ENCODE measurements at regions not wholly inside any gene's neighbourhood (a gene's known extent, or its start where the extent isn't known, plus 50 kb on each side); places are given as distances from the start of the nearest gene placed in this dataset.
"Not testable (repeated sequence)": the region's sequence is repeated elsewhere in the genome, so short reads cannot be mapped to it uniquely, and the experiment has no call there.

DNA sequence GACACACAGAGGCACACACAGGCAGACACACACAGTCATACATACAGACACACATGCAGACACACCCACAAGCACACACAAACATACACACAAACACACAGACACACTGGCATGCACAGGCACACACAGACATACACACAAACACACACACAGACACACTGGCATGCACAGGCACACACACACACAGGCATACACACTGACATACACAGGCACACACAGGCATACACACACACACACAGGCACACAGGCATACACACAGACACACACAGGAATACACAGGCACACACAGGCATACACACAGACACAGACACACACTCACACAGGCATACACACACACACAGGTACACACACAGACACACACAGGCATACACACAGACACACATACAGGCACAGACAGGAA, 340.7 kb upstream of the VSTM2A start:
- no peaks in the 10 kb centered on the region for H3K27me3 Mint-ChIP-seq
- TF ChIP-seq CTCF (IDR thresholded peaks at IDR 0.05; ENCODE audit: unreplicated experiment): no peak
- H3K27ac Mint-ChIP-seq: no peak overlapping the region
- no peak for DNase-seq (ENCODE audit: low spot score, unreplicated experiment)
- peaks cover 2% of the 10 kb centered on the region for H3K9me3 Mint-ChIP-seq (ENCODE audit: low read depth)
- H3K36me3 Mint-ChIP-seq (ENCODE audit: insufficient read depth): no peaks in the 10 kb centered on the region
- H3K4me3 Mint-ChIP-seq (ENCODE audit: low read depth): no peak overlapping the region
- no peaks in the 10 kb centered on the region for H3K4me1 Mint-ChIP-seq (ENCODE audit: low read depth)

DNA sequence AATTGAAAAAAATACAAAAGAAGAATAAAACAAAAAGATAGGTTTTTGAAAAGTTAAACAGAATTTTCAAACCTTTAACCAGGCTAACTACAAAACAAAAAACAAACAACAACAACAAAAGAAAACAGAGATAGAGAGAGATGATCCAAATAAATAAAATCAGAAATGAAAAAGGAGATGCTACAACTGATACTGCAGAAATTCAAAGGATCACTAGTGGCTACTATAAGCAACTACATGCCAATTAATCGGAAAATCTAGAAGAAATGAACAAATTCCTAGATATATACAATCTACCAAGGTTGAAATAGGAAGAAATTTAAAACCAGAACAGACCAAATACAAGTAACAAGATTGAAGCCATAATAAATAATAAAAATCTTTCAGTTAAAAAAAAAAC, 326.8 kb upstream of the VSTM2A start:
- no peaks in the 10 kb centered on the region for H3K36me3 Mint-ChIP-seq (ENCODE audit: insufficient read depth)
- H3K27ac Mint-ChIP-seq: no peak overlapping the region
- no peaks in the 10 kb centered on the region for H3K4me1 Mint-ChIP-seq (ENCODE audit: low read depth)
- peaks cover 51% of the 10 kb centered on the region for H3K9me3 Mint-ChIP-seq (ENCODE audit: low read depth)
- no peaks in the 10 kb centered on the region for H3K27me3 Mint-ChIP-seq
- peak; percentile 16 for TF ChIP-seq CTCF (IDR thresholded peaks at IDR 0.05; ENCODE audit: unreplicated experiment)
- DNase-seq (ENCODE audit: low spot score, unreplicated experiment): no peak
- no peak overlapping the region for H3K4me3 Mint-ChIP-seq (ENCODE audit: low read depth)

DNA sequence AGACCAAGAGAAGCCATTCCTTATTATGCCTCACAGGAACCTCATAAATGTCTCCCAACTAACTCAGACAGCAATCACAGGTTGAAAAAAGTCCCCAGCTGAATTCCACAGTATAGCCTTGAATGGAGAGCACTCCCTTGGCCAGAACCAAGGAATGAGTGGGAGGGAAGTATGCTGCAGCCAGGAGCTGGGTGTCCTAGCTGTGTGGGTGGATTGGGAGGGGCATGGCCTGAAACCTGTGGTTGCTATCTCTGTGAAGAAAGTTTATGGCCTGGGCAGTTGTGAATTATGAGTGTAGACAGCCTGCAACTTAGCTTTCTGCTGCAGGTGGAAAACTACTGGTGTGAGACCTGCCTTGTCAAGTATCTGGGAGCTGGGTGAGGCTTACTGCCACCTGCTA, 316.1 kb upstream of the VSTM2A start:
- H3K4me1 Mint-ChIP-seq (ENCODE audit: low read depth); H3K27me3 Mint-ChIP-seq; H3K36me3 Mint-ChIP-seq (ENCODE audit: insufficient read depth); DNase-seq (ENCODE audit: low spot score, unreplicated experiment); H3K9me3 Mint-ChIP-seq (ENCODE audit: low read depth); H3K27ac Mint-ChIP-seq; H3K4me3 Mint-ChIP-seq (ENCODE audit: low read depth): not testable (repeated sequence)

- no peaks in the 10 kb centered on the region for H3K27me3 Mint-ChIP-seq
- DNase-seq (ENCODE audit: low spot score, unreplicated experiment): no peak
- no peak for TF ChIP-seq CTCF (IDR thresholded peaks at IDR 0.05; ENCODE audit: unreplicated experiment)
- no peak overlapping the region for H3K27ac Mint-ChIP-seq
- H3K4me3 Mint-ChIP-seq (ENCODE audit: low read depth): no peak overlapping the region
- H3K36me3 Mint-ChIP-seq (ENCODE audit: insufficient read depth): no peaks in the 10 kb centered on the region
- peaks cover 1% of the 10 kb centered on the region for H3K4me1 Mint-ChIP-seq (ENCODE audit: low read depth)
- no peaks in the 10 kb centered on the region for H3K9me3 Mint-ChIP-seq (ENCODE audit: low read depth)
Measured at GRCh38 chr7:54242776-54243175, 299.4 kb upstream of the VSTM2A start.

- Mint-ChIP-seq H3K27me3 (no peaks in the 10 kb centered on the region), H3K4me1 (ENCODE audit: low read depth) (no peaks in the 10 kb centered on the region), H3K4me3 (ENCODE audit: low read depth) (no peak overlapping the region), H3K27ac (no peak overlapping the region), H3K36me3 (ENCODE audit: insufficient read depth) (no peaks in the 10 kb centered on the region), H3K9me3 (ENCODE audit: low read depth) (no peaks in the 10 kb centered on the region)
- DNase-seq (ENCODE audit: low spot score, unreplicated experiment): no peak
- no peak for TF ChIP-seq CTCF (IDR thresholded peaks at IDR 0.05; ENCODE audit: unreplicated experiment)
Measured at GRCh38 chr7:54245020-54245419, 297.2 kb upstream of the VSTM2A start.

- no peak for DNase-seq (ENCODE audit: low spot score, unreplicated experiment)
Measured at GRCh38 chr7:54249686-54250085, 292.5 kb upstream of the VSTM2A start.

More at GRCh38 chr7:54249686-54250085, 292.5 kb upstream of the VSTM2A start:
- Mint-ChIP-seq H3K4me3 (ENCODE audit: low read depth) (no peak overlapping the region), H3K27me3 (no peaks in the 10 kb centered on the region), H3K9me3 (ENCODE audit: low read depth) (no peaks in the 10 kb centered on the region), H3K27ac (no peak overlapping the region), H3K4me1 (ENCODE audit: low read depth) (no peaks in the 10 kb centered on the region), H3K36me3 (ENCODE audit: insufficient read depth) (no peaks in the 10 kb centered on the region)
- TF ChIP-seq CTCF (IDR thresholded peaks at IDR 0.05; ENCODE audit: unreplicated experiment): no peak

Measured in progenitor cell of endocrine pancreas (in vitro differentiated cells).